Panc1 (cell line): ENCODE measurements at regions not wholly inside any gene's neighbourhood (a gene's known extent, or its start where the extent isn't known, plus 50 kb on each side); places are given as distances from the start of the nearest gene placed in this dataset.

ENCODE experiments used
- CTCF ChIP-seq: fragments of 450-650 bp; IDR thresholded peaks from 2 replicates; pipeline ENCODE4 v1.5.1; 2017; ENCODE audit warnings: mild to moderate bottlenecking
- SIN3A ChIP-seq: IDR thresholded peaks from 2 replicates; pipeline ENCODE4 v1.6.1; 2012; ENCODE audit warnings: low read depth, mild to moderate bottlenecking, low read length, moderate library complexity, borderline replicate concordance; ENCODE audit not compliant: insufficient read depth

GRCh38 chr9:99744132-99744531 is 77.6 kb upstream of the NR4A3 start:
- TF ChIP-seq SIN3A, result no peak
- no peak for TF ChIP-seq CTCF
